Lower leg skin (tissue), 3 donors: ENCODE measurements at regions not wholly inside any gene's neighbourhood (a gene's known extent, or its start where the extent isn't known, plus 50 kb on each side); places are given as distances from the start of the nearest gene placed in this dataset.

Experiments
- POLR2A ChIP-seq, 2 donors: fragments of 450-650 bp; IDR thresholded peaks; one replicate each; pipeline ENCODE4 v1.6.1; 2016 to 2017; ENCODE audit warnings: antibody characterized with exemption in 2 of 2, mild to moderate bottlenecking in 1 of 2, moderate library complexity in 1 of 2
- TF ChIP-seq, protein P1 (sequence below), 3 donors: fragments of 450-650 bp; IDR thresholded peaks; one replicate each; pipeline ENCODE4 v1.5.1; 2016; ENCODE audit warnings: antibody characterized with exemption in 3 of 3, mild to moderate bottlenecking in 3 of 3, moderate library complexity in 2 of 3

- TF ChIP-seq, protein P1, sequence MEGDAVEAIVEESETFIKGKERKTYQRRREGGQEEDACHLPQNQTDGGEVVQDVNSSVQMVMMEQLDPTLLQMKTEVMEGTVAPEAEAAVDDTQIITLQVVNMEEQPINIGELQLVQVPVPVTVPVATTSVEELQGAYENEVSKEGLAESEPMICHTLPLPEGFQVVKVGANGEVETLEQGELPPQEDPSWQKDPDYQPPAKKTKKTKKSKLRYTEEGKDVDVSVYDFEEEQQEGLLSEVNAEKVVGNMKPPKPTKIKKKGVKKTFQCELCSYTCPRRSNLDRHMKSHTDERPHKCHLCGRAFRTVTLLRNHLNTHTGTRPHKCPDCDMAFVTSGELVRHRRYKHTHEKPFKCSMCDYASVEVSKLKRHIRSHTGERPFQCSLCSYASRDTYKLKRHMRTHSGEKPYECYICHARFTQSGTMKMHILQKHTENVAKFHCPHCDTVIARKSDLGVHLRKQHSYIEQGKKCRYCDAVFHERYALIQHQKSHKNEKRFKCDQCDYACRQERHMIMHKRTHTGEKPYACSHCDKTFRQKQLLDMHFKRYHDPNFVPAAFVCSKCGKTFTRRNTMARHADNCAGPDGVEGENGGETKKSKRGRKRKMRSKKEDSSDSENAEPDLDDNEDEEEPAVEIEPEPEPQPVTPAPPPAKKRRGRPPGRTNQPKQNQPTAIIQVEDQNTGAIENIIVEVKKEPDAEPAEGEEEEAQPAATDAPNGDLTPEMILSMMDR (IDR thresholded peaks at IDR 0.05), result no peak
- TF ChIP-seq POLR2A (IDR thresholded peaks at IDR 0.05), result no peak
These were observed 1459.5 kb upstream of the PCDH20 start for GRCh38 chr13:62875118-62875640.
